IPS-18a (cell line): ENCODE measurements at regions not wholly inside any gene's neighbourhood (a gene's known extent, or its start where the extent isn't known, plus 50 kb on each side); places are given as distances from the start of the nearest gene placed in this dataset.

Experiments used
- H3K27ac ChIP-seq: one replicate; pipeline ENCODE4 v1.5.1; 2013; ENCODE audit warnings: low read length
- H3K27me3 ChIP-seq: one replicate; pipeline ENCODE4 v1.6.1; 2013; ENCODE audit warnings: mild to moderate bottlenecking, low read length; ENCODE audit not compliant: control insufficient read depth, insufficient read depth
- H3K36me3 ChIP-seq: one replicate; pipeline ENCODE4 v1.6.1; 2013; ENCODE audit warnings: low read depth, low read length; ENCODE audit not compliant: control insufficient read depth
- H3K4me1 ChIP-seq: one replicate; pipeline ENCODE4 v1.6.1; 2013; ENCODE audit warnings: low read depth, low read length; ENCODE audit not compliant: control insufficient read depth
- H3K4me3 ChIP-seq: one replicate; pipeline ENCODE4 v1.5.1; 2013; ENCODE audit warnings: low read length
- H3K9ac ChIP-seq: one replicate; pipeline ENCODE4 v1.6.1; 2013; ENCODE audit warnings: mild to moderate bottlenecking, low read length, moderate library complexity
- H3K9me3 ChIP-seq: one replicate; pipeline ENCODE4 v1.6.1; 2013; ENCODE audit warnings: low read depth, low read length; ENCODE audit not compliant: control insufficient read depth

DNA sequence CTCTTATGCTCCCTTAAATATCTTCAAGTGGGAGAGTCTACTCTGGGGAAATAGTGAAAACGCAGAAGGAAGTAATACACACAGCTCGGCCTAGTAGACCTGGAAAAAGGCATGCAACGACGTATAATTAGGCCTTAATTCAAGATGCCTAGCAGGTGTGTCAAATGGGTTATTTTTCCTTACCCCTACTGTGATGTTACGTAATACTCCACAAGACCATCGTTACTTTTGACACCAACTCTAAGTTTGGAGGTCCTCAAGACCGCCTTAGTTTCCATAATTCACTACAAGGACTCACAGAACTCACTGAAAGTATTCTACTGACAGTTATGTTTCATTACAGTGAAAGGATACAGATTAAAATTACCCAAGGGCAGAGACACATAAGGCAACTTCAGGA, 1024.3 kb upstream of the MAP3K7 start:
- Histone ChIP-seq H3K9ac (no peak overlapping the region), H3K36me3 (no peaks in the 10 kb centered on the region), H3K4me3 (no peak overlapping the region), H3K4me1 (no peaks in the 10 kb centered on the region), H3K9me3 (no peaks in the 10 kb centered on the region), H3K27me3 (no peaks in the 10 kb centered on the region), H3K27ac (no peak overlapping the region)

DNA sequence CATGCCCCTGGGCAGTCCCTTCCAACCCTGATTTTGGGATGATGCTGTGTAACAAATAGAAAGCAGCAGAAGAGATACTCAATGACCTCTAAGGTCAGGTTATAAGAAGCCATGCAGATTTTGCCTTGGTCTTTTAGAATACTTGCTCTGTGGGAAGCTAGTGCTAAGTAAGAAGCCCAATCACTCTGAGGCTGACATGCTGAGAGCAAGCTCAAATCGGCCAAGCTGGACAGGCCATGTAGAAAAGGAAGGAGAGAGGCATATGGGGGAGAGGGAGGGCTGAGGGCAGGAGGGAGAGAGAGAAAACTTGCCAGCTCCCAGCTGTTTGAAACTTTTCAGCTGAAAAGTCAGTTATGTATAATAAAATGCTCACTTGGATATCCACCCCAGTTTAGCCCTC, 1021.6 kb upstream of the MAP3K7 start:
- Histone ChIP-seq H3K4me3 (no peak overlapping the region), H3K4me1 (no peaks in the 10 kb centered on the region), H3K27ac (no peak overlapping the region), H3K27me3 (no peaks in the 10 kb centered on the region), H3K9me3 (no peaks in the 10 kb centered on the region), H3K36me3 (no peaks in the 10 kb centered on the region), H3K9ac (no peak overlapping the region)

DNA sequence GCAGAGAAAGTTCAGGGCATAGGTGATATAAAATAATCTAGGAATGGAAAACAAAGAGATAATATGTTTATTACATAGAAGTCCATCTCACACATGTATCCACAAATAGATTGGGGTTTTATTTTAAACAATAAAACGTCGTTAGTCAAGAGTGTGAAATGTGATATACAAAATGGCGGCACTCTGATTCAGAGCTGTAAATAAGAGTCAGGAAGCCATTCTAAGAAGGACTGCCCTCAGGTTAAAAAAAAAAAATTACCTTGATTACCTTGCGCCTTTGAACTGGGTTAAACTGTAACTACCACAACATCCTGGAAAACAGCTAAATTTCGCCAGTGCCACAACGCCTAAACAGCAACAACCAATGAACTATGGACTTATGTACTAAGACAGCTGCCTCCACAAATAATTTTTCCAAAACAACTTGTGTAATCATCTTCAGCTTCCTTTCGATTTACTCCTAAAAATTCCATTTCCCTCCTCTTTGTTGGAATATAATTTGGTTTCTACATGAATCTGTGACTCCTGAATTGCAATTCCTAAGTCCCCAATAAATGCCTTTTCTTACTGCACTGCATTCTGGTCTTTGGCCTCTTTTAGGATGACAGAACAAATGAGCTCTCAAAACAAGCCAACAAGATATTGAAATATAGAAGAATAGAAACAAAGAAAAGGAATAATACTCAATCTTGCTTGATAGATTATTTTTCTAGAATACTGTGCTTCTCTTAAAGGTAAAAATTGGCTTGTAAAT, 1019.5 kb upstream of the MAP3K7 start:
- Histone ChIP-seq H3K27ac (no peak overlapping the region), H3K9ac (no peak overlapping the region), H3K4me1 (no peaks in the 10 kb centered on the region), H3K27me3 (no peaks in the 10 kb centered on the region), H3K9me3 (no peaks in the 10 kb centered on the region), H3K4me3 (no peak overlapping the region), H3K36me3 (no peaks in the 10 kb centered on the region)

DNA sequence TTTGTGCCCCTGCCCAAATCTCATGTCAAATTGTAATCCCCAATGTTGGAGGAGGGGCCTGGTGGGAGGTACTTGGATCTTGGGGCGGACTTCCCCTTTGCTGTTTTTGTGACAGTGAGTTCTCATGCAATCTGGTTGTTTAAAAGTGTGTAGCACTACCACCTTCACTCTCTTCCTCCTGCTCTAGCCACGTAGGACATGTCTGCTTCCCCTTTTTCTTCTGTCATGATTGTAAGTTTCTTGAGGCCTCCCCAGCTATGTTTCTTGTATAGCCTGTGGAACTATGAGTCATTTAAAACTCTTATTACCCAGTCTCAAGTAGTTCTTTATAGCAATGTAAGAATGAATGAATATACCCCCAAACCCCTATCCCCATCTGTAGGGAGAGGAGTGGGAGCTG, 1013.7 kb upstream of the MAP3K7 start:
- Histone ChIP-seq H3K27me3 (no peaks in the 10 kb centered on the region), H3K4me3 (no peak overlapping the region), H3K27ac (no peak overlapping the region), H3K36me3 (no peaks in the 10 kb centered on the region), H3K9me3 (no peaks in the 10 kb centered on the region), H3K9ac (no peak overlapping the region), H3K4me1 (no peaks in the 10 kb centered on the region)

DNA sequence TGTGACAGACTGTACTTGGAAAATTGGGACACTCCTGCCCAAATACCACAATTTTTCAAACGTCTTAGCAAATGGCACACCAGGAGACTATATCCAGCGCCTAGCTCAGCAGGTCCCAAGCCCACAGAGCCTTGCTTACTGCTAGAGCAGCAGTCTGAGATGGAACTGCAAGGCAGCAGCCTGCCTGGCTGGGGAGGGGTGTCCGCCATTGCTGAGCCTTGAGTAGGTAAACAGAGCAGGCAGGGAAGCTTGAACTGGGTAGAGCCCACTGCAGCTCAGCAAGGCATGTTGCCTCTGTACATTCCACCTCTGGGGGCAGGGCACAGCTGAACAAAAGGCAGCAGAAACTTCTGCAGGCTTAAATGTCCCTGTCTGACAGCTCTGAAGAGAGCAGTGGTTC, 1003.3 kb upstream of the MAP3K7 start:
- Histone ChIP-seq H3K27me3 (no peaks in the 10 kb centered on the region), H3K9me3 (no peaks in the 10 kb centered on the region), H3K36me3 (no peaks in the 10 kb centered on the region), H3K4me1 (no peaks in the 10 kb centered on the region), H3K9ac (no peak overlapping the region), H3K4me3 (no peak overlapping the region), H3K27ac (no peak overlapping the region)

DNA sequence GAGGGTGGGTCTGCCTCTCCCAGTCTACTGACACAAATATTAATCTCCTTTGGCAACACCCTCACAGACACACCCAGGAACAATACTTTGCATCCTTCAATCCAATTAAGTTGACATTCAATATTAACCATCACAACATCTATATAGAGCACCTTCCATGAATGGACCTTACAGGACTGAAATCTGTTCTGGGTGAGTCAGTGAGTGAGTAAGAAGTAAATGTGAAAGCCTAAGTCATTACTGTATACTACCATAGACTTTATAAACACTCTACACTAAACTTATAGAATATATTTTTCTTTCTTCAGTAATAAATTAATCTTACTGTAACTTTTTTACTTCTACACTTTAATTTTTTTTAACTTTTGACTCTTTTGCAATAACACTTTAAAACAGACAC, 993.8 kb upstream of the MAP3K7 start:
- Histone ChIP-seq H3K27me3 (no peaks in the 10 kb centered on the region), H3K4me1 (no peaks in the 10 kb centered on the region), H3K4me3 (no peak overlapping the region), H3K36me3 (no peaks in the 10 kb centered on the region), H3K9me3 (no peaks in the 10 kb centered on the region), H3K27ac (no peak overlapping the region), H3K9ac (no peak overlapping the region)

DNA sequence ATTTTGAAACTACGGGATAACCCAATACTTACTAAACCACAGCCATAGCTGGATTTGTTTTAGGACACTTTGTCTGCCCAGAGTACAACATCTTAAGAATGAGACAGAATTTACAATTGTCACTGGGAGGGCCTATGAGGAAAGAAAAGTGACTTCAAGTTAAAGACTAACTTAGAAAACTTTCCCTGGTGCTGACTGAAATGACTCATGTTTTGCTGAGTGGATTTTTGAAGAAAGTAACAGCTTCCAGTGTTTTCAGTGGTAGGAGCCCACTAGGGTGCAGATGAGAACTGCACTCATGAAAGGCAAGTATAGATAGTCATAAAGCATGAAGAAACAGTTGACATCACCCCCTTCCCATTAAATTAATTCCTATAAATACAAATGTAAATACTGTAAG, 988.2 kb upstream of the MAP3K7 start:
- Histone ChIP-seq H3K36me3 (no peaks in the 10 kb centered on the region), H3K9ac (no peak overlapping the region), H3K4me3 (no peak overlapping the region), H3K4me1 (no peaks in the 10 kb centered on the region), H3K27me3 (no peaks in the 10 kb centered on the region), H3K27ac (no peak overlapping the region), H3K9me3 (no peaks in the 10 kb centered on the region)

DNA sequence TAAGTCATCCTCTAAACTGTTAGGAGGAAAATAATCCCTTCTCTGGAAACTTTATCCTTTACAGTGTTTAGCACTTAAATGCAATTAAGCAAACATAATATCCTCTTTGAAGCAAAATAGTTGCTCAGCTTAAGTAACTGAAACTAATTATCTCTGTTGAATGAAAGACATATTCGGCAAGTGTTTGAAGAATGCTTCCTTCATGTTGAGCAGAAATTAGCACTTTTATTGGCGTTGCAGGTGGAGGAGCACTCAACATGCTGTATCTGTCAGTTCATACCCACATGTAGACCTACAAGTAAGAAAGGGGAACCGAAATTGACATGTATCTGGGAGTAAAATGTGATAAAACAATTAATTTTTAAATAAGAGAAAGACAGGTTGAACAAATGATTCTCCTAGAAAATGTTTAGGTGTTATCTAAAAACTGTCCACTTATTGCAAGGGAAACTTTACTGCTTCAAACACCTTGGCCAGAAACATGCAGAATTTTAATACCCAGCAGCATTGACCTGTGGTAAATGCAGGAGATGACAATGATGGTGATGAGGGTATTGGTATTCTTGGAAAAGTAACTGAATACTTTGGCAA, 987.0 kb upstream of the MAP3K7 start:
- no peaks in the 10 kb centered on the region for H3K36me3 ChIP-seq

DNA sequence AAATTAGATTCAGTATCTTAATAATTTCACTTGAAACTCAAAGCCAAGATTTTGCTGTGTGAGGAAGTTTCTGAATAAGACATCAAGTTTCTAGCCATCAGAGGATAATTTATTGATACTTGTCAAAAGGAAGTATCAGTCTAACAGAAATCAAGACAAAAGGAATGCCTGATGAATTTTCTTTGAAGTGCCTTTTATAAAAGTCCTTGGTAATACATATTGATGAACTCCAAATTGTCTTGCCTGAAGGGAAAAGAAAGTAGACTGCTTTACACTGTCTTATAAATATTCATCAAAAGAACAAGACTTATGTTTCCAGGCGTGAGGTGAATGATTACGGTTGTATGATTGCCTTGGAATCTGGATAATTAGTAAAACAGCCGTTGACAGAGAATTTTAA, 986.0 kb upstream of the MAP3K7 start:
- Histone ChIP-seq H3K36me3 (no peaks in the 10 kb centered on the region), H3K9me3 (no peaks in the 10 kb centered on the region), H3K4me1 (no peaks in the 10 kb centered on the region), H3K9ac (no peak overlapping the region), H3K4me3 (no peak overlapping the region), H3K27me3 (no peaks in the 10 kb centered on the region), H3K27ac (no peak overlapping the region)

More for the DNA sequence above, 987.0 kb upstream of the MAP3K7 start:
- Histone ChIP-seq H3K27me3 (no peaks in the 10 kb centered on the region), H3K4me3 (no peak overlapping the region), H3K4me1 (no peaks in the 10 kb centered on the region), H3K27ac (no peak overlapping the region), H3K9me3 (no peaks in the 10 kb centered on the region), H3K9ac (no peak overlapping the region)

DNA sequence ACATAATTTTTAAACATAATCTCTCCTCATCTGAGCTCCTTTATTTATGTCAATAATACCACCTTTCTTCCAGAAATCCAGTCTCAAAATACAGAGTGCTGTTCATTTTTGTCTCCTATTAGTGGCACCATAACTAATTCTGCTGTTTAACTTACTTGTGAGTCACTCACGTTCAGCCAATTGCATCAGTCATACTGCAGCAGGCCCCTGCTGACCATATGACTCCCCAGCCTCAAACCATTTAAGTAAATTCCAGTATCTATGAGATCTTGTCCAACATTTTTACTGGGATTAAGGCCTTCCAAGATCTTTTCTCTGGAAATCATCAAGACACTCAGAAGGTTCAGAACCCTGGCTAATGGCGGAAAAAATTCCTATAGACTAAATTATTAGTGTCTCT, 982.2 kb upstream of the MAP3K7 start:
- Histone ChIP-seq H3K4me1 (no peaks in the 10 kb centered on the region), H3K9me3 (no peaks in the 10 kb centered on the region), H3K36me3 (no peaks in the 10 kb centered on the region), H3K9ac (no peak overlapping the region), H3K27me3 (no peaks in the 10 kb centered on the region), H3K27ac (no peak overlapping the region), H3K4me3 (no peak overlapping the region)

DNA sequence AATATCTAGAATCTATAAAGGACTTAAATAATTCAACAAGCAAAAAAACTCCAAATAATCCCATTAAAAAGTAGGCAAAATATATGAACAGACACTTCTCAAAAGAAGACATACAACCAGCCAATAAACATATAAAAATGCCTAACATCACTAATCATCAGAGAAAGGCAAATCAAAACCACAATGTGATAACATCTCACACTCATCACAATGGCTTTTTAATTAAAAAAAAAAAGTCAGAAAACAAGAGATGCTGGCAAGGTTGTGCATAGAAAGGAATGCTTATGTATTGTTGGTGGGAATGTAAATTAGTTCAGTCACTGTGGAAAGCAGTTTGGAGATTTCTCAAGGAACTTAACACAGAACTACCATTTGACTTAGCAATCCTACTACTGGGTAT, 979.6 kb upstream of the MAP3K7 start:
- Histone ChIP-seq H3K36me3 (no peaks in the 10 kb centered on the region), H3K27me3 (no peaks in the 10 kb centered on the region), H3K9ac (no peak overlapping the region), H3K27ac (no peak overlapping the region), H3K9me3 (no peaks in the 10 kb centered on the region), H3K4me1 (no peaks in the 10 kb centered on the region), H3K4me3 (no peak overlapping the region)

DNA sequence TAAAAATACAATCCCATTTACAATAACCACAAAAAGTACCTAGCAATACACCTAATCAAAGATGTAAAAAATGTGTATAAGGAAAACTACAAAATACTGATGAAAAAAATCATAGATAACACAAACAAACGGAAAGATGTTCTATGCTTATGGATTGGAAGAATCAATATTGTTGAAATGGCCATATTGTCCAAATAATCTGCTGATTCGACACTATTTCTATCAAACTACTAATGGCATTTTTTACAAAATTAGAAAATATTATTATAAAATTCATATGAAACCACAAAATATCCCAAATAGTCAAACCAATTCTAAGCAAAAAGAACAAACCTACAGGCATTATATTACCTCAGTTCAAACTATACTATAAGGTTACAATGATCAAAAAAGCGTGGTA, 978.3 kb upstream of the MAP3K7 start:
- no peaks in the 10 kb centered on the region for H3K9me3 ChIP-seq

More for the DNA sequence above, 978.3 kb upstream of the MAP3K7 start:
- Histone ChIP-seq H3K9ac (no peak overlapping the region), H3K4me1 (no peaks in the 10 kb centered on the region), H3K27ac (no peak overlapping the region), H3K27me3 (no peaks in the 10 kb centered on the region), H3K4me3 (no peak overlapping the region), H3K36me3 (no peaks in the 10 kb centered on the region)
